Renal pelvis (tissue), 1 donor: ENCODE measurements at regions not wholly inside any gene's neighbourhood (a gene's known extent, or its start where the extent isn't known, plus 50 kb on each side); places are given as distances from the start of the nearest gene placed in this dataset.

Source experiments
- DNase-seq: peaks from one replicate; pipeline ENCODE4 v3.0.0-alpha.2; 2013

DNA sequence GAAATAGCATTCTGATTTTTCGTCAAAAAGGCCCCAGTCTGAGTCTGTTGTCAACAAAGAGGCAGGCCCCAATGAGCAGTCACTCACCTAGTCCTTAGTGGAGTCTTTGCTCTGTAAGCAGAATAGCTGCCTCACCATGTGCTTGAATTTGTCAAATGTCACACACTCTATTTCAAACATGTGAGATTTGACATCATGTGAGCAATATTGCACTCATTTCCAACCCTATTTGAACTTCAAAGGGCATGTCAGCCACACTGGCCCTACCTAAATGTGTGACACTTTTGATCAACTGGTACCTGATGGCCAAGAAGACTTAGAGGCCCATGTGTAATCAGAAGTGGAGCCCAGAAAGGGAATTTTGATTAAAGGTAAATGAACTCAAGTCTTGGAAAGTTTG, 59.4 kb upstream of the PLAC1 start:
- DNase-seq: no peak

DNA sequence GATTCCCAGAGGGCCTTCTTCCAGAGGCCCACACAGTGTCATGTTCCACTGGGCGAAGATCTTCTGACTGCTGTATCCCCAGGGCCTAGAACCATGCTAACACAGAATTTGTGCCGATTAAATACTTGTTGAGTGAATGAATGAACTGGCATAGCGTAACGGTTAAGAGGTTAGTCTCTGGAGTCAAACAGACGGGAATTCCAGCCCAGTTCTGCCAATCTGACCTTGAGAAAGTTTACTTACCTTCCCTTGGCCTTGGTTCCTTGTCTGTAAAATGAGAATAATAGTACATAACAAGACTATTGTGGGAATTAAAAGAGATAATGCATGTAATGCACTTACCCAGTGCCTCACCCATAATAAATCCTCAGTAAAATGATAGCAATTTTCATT, 58.3 kb upstream of the PLAC1 start:
- no peak for DNase-seq

DNA sequence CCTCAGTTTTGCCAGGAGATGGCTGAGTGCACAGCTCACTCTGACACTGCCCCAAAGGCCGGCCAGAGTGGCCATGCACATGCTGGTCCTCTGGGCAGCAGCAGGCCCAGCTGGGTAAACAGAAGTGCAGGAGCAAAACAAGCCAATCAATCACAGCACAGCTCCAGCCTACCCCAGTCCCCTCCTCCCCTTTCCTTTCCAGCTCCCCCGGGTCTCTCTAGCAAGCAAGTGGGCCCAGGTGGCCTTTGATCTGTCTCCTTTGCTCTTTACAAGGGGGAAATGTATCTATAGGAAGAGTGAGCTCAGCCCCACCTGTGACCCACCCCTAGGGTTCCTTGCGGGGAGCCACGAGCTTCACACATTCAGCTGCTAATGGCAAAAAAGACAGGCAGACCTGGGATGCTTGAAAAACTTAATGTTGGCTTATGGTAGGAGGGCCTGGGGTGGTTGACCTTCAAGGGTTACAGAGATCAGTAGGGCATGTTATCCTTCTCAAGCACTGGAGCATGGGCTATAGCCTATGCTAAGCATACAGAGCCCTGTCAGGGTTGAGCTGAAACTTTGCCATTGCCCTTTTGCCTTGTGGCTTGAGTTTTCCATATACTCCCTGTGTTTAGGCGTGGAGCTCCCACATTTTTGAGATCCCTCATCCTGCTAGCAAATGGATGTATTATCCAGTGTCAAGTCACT, 57.8 kb upstream of the PLAC1 start:
- DNase-seq: no peak

DNA sequence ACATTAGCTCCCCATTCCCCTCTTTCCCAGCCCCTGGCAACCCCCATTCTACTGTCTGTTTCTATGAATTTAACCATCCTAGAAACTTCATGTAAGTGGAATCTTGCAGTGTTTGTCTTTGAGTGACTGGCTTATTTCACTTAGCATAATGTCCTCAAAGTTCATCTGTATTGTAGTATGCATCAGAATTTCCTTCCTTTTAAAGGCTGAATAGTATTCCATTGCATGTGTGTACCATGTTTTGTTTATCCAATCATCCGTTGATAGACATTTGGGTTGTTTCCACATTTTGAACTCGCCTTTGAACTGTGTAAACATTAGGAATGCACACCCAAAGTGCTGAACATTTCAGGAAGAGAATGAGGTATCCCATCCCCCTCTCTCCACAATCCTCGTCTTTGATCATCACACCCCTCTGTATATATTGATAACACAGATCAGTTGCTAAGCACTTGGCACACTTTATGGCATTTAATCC, 56.4 kb upstream of the PLAC1 start:
- no peak for DNase-seq

DNA sequence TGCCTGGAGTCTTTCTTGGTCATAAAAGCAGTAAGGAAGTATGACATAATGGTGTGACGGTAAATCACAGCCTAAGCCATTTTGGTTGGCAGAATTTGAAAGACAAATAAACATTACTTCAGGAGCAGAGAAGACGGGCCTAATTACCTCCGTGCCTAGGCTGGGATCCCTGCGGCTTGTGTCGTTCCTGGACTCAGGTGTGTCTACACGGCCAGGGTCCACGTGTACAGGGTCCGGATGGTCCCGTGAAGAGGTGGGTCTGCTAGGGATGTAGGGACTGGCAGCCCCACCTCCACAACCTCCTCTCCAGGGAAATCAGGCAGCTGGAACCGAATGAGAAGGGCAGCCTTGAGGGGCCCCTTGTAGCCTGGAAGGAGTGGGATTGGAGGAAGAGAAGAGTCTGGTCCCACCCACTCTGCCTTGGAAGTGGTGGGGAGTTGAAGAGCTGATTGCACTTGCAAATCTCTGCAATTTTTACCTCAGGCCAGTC, 55.4 kb upstream of the PLAC1 start:
- no peak for DNase-seq

DNA sequence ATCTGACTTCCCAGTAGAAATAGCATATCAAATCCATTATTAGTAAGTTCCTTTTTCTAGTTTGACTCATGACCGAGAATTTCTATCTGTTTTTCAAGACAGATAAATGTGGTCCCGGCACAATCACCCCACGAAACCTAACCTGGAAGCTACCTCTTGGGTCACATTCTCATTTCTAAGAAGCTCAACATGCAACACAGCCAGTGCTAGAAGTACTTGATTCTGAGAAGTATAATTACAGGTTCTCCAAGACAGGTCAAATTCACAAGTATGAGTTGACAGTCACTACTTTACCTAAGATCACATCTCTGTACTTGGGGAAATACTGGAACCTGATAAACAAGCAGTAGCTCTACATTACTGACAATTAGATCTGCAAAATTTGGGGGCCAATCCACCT, 54.0 kb upstream of the PLAC1 start:
- DNase-seq: no peak

DNA sequence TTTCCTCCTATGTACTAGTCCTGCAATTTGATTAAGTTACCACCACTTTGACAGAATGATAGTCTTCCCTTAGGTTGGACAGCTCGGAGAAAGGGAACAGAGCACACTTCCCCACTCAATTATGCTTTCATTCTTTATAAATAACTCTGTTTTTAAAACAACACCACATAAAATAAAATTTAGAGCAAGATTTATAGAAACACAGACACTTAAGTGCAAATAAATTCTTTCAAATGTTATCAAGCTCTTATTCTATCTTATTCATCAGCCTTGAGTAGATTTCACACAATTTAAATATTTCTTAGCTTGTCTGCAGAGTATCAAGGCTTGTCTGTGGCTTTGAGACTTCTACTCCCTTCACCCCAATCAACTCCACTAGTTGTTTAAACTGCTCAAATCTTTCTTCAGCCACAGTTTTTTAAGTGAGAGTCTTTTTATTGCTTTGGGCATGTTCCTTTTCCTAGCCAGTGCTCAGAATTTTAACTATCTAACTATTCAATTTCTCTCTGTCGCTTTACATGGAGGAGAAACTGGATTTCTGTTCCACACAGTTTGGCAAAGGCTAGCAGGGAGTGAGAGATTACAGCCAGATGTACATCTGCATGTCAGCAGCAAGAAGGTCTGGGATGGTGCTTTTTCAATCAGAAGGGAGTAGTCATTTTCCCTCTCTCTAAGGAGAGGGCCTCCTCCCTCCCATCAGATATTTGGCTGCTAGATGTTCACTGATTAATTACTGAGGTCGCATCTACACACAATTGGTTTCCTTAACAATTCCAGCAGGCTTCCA, 53.1 kb upstream of the PLAC1 start:
- no peak for DNase-seq
